ELR (cell line): ENCODE measurements at regions not wholly inside any gene's neighbourhood (a gene's known extent, or its start where the extent isn't known, plus 50 kb on each side); places are given as distances from the start of the nearest gene placed in this dataset.
A peak's percentile ranks its signal among the peaks of the same experiment; 100 is the strongest.
"Not testable (repeated sequence)": the region's sequence is repeated elsewhere in the genome, so short reads cannot be mapped to it uniquely, and the experiment has no call there.

ENCODE experiments used
- DNase-seq: peaks from one replicate; pipeline ENCODE4 v3.0.0-alpha.2; 2015; ENCODE audit warnings: low read depth

DNA sequence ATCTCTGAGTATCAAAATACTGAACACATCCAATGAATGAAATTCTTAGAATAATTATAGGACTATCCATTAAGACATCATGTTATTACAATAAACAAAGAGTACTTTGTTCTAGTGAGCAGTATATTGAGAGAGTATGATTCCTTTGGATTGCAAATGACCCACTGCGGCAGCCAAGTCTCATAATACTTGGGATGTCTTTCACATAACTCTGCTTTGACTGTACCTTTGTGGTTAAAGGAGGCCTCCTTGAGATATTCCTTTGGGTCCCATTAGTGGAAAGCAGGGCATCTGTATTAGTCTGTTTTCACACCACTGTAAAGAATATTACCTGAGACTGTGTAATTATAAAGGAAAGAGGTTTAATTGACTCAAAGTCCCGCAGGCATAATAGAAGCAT, 593.8 kb downstream of the TRHDE start:
- no peak for DNase-seq

DNA sequence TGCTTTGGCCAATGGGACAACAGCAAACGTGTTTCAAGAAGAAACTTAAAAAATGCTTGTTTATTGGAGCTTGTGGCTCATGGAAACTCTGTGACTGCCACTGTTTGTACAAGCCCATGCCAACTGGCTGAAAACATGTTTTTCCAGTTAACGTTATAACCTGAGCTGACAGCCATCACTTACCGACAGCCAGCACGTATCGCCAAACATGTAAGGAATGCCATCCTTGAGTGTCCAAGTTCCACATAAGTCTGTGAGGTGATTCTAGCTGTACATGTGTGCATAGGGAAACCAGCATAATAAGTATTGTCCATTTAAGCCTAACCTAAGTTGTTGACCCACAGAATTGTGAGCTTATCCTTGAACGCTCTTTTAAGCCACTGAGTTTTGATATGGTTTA, 596.9 kb downstream of the TRHDE start:
- no peak for DNase-seq

DNA sequence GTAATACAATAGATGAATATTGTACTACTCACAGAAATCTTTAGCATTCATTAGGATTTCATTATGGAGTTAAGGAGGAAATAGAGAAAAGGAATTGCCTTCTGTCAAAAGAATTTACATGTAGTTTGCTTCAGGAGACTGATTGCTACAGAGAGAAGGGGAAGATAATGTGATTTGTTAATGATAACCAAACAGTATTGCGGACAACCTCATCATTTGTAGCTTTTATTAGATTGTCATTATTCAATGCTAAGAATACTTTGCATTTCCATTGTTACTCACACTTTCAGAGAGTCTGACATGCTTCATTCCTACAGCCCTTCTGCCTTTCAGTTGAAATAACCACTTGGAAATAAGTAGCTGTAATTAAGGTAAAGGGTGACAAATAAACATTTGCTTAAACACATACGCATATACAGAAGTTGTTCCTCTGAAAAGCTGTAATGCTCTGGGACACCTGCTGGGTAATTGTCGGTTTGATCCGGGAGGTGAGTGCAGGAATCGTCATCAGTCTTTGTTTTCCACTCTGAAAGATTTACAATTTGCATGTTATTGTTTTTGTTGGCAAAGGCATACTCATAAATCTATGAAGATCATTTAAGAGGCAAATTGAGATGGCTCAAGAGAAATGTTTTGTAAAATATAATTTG, 600.2 kb downstream of the TRHDE start:
- DNase-seq: no peak

DNA sequence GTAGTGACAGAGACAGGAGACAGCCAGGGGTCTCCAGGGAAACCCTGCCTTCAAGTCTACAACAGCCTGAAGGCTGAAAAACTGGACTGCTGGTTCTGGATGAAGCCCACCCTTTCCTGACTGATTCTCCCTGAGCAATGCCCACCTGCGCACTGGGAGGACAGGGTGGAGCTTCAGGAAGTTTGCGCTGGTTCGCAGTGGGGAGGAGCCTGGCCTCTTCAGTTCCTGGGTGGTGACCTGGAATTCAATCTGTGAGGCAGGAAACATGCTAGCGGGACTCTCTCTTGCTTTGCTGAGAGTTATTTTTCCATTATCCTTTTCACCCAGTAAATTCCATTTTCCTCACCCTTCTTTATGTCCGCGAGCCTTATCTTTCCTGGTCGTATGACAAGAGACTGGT, 600.8 kb downstream of the TRHDE start:
- DNase-seq: no peak

GRCh38 chr12:72876092-72876491, 603.9 kb downstream of the TRHDE start:
- no peak for DNase-seq

DNA sequence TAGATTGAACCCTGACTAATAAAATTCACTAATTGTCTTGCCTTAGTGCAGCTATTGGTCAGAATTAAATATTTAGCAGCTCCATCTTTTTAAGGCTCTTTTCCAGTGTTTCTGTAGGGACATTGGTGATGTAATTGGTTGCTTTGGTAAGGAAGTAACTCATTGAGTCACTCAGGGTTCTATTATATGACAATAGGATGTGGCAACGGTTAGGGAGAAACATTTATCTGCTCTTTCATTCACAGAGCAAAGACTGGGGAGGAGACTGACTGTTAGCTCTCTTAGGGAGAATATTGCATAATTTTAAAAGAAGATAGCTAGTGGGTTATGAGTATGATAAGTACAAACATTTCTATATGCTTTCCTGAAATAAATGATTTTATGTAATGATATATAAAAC, 616.5 kb downstream of the TRHDE start:
- DNase-seq: peak; percentile 1

GRCh38 chr12:72889791-72890190, 617.6 kb downstream of the TRHDE start:
- DNase-seq: no peak

DNA sequence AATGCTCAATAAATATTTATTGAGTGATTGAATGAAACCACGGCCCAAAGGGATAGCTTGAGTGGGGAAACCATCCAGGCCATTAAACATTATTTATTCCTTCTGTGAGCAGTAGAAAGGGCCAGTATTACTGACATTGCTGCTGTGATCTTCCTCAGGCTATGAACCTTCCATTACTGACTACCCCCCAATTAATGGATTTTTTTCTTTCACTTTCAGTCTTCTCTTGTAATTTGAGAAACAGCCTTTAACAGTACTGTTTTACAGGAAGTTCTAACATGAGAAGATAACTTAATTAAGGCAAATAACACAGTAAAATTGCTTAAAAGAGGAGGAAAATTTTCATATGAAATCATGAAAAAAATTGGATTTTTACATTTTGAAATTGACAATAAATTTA, 629.5 kb downstream of the TRHDE start:
- peak; percentile 4 for DNase-seq

GRCh38 chr12:72925716-72926115, 653.5 kb downstream of the TRHDE start:
- no peak for DNase-seq

DNA sequence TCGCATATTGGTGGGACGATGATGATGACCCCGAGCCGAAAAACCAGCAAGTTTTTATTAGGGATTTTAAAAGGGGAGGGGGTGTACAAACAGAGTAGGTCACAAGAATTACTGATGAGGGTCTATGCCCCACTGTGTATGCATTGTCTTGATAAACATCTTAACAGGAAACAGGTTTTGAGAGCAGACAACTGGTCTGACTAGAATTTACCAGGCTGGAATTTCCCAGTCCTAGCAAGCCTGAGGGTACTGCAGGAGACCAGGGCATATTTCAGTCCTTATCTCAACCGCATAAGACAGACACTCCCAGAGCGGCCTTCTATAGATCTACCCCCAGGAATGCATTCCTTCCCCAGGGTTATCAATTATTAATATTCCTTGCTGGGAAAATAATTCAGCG, 659.7 kb downstream of the TRHDE start:
- not testable (repeated sequence) for DNase-seq

GRCh38 chr12:72937486-72937885, 665.3 kb downstream of the TRHDE start:
- no peak for DNase-seq

GRCh38 chr12:72957454-72957853, 685.3 kb downstream of the TRHDE start:
- DNase-seq: peak; percentile 44

DNA sequence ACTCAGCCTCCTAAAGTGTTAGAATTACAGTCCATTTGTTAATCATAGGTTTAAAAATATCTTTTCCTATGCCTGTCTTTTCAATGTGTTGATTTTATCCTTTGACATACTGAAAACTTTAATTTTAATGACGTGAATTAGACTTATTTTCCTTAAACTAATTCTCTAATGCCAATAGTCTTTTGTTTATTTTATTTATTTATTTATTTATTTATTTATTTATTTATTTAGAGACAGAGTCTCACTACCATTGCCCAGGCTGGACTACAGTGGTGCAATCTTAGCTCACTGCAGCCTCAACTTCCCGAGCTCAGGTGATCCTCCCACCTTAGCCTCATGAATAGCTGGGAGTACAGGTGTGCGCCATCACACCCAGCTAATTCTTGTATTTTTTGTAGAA, 694.5 kb downstream of the TRHDE start:
- no peak for DNase-seq

GRCh38 chr12:72974954-72975555, 702.9 kb downstream of the TRHDE start:
- no peak for DNase-seq

DNA sequence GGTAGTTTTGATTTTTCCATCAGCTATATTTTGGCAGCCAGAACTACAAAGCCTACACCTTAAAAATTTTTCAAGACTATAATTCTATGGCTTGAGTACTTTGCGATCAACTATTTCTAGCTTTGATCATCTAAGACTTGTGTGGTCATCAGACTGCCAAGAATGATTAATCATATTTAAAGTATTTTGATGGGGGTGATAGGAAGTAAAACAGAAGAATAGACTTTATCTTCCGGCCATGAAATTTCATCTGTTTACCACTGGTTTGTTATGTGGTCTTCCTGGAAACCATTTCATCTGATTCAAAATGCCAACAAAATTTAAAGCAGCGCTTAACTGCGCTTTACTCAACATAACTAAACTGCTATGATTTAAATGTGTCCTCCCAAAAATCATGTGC, 706.8 kb downstream of the TRHDE start:
- no peak for DNase-seq

- DNase-seq: peak; percentile 19
These were observed 710.2 kb downstream of the TRHDE start for GRCh38 chr12:72982356-72982755.

GRCh38 chr12:72986963-72987362, 714.8 kb downstream of the TRHDE start:
- no peak for DNase-seq

DNA sequence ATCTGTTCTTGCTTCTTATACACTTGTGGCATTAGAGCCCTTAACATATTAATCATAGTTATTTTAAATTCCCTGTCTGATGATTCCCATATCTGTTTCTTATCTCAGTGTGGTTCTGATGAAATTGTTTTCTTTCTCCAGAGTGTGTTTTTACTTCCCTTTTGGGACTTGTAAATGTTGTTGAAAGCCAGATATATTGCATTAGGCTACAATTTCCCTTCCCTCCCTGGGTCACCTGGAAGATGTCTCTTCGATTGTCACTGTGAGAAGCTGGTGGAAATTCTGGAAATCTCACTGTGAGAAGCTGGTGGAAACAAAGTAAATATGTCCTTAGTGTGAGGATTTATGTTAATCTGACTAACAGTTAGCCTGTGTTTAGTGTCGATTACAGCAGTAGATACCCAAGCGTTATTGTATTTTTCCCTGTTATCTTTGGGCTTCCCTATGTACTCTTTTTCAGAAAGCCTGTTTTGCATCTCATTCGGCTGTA, 717.3 kb downstream of the TRHDE start:
- DNase-seq: no peak

DNA sequence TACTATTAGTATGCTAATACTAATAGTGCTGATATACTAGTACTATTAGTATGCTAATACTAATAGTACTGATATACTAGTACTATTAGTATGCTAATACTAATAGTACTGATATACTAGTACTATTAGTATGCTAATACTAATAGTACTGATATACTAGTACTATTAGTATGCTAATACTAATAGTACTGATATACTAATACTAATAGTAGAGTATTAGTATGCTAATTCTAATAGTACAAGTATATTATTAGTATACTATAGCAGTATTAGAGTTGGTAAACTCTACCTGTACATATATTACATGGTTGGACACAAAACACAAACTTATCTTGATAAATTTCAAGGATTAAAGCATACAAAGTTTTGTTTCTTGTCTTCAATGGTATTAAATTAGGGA, 722.9 kb downstream of the TRHDE start:
- DNase-seq: not testable (repeated sequence)

DNA sequence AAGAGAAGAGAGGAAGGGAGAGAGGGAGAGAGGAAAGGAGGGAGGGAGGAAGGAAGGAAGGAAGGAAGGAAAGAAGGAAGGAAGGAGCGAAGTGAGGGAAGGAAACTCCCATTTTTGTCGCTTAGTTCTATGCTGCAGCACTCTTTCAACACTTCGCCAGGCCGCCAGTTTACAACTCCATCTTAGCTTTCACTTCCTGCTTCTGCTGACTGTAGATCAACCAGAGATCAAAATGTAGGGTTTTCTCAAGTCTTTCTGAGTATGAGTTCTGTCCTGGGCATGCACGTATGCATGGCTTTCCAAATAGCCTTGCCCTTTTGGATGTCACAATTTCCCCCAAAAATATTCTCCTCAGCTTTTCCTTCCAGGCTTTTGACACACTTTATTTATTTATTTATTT, 723.4 kb downstream of the TRHDE start:
- no peak for DNase-seq

DNA sequence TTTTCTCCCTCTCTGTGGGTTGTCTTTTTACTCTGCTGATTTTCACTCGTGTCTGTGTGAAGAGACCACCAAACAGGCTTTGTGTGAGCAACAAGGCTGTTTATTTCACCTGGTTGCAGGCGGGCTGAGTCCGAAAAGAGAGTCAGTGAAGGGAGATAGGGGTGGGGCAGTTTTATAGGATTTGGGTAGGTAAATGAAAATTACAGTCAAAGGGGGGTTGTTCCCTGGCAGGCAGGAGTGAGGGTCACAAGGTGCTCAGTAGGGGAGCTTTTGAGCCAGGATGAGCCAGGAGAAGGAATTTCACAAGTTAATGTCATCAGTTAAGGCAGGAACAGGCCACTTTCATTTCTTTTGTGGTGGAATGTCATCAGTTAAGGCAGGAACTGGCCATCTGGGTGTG, 729.6 kb downstream of the TRHDE start:
- DNase-seq: not testable (repeated sequence)

DNA sequence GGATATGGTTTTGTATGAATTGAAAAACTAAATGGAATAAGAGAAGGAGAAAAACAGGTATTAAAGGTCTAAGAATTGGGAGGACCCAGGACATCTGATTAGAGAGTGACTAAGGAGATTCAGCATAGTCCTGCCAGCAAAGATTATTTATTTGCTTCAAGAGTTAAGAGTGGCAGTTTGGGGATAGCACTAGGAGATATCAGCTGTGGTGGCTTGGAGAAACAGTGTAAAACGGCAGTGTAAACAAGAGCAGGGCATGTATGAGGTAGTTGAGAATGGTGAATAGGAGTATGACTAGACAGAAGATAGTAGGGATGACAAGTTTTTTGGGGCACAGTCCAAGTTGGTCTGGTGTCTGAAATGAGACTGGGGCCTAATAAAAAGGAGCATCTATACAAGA, 730.3 kb downstream of the TRHDE start:
- not testable (repeated sequence) for DNase-seq

GRCh38 chr12:73009138-73009834, 737.1 kb downstream of the TRHDE start:
- DNase-seq: not testable (repeated sequence)
